ENCODE measurements at regions not wholly inside any gene's neighbourhood (a gene's known extent, or its start where the extent isn't known, plus 50 kb on each side); places are given as distances from the start of the nearest gene placed in this dataset.
"Not testable (repeated sequence)": the region's sequence is repeated elsewhere in the genome, so short reads cannot be mapped to it uniquely, and the experiment has no call there.

- DNase-seq (ENCODE audit: low read depth in 1 of 2, low spot score in 1 of 2), result not testable (repeated sequence)
Observed at GRCh38 chr16:16613212-16613611, 234.3 kb downstream of the NPIPA7 start.

- not testable (repeated sequence) for DNase-seq (ENCODE audit: low read depth in 1 of 2, low spot score in 1 of 2)
Observed at GRCh38 chr16:16614484-16614883, 235.5 kb downstream of the NPIPA7 start.

GRCh38 chr16:16618963-16619465 lies 240.1 kb downstream of the NPIPA7 start:
- not testable (repeated sequence) for DNase-seq (ENCODE audit: low read depth in 1 of 2, low spot score in 1 of 2)

GRCh38 chr16:16624367-16624766 lies 245.4 kb downstream of the NPIPA7 start:
- not testable (repeated sequence) for DNase-seq (ENCODE audit: low read depth in 1 of 2, low spot score in 1 of 2)

GRCh38 chr16:16625140-16625539 lies 246.2 kb downstream of the NPIPA7 start:
- not testable (repeated sequence) for DNase-seq (ENCODE audit: low read depth in 1 of 2, low spot score in 1 of 2)

- not testable (repeated sequence) for DNase-seq (ENCODE audit: low read depth in 1 of 2, low spot score in 1 of 2)
Observed at GRCh38 chr16:16627865-16628264, 248.9 kb downstream of the NPIPA7 start.

GRCh38 chr16:16638231-16638630 lies 259.3 kb downstream of the NPIPA7 start:
- DNase-seq (ENCODE audit: low read depth in 1 of 2, low spot score in 1 of 2), result not testable (repeated sequence)

- not testable (repeated sequence) for DNase-seq (ENCODE audit: low read depth in 1 of 2, low spot score in 1 of 2)
Observed at GRCh38 chr16:16638714-16639113, 259.8 kb downstream of the NPIPA7 start.

- not testable (repeated sequence) for DNase-seq (ENCODE audit: low read depth in 1 of 2, low spot score in 1 of 2)
Observed at GRCh38 chr16:16643828-16644227, 264.9 kb downstream of the NPIPA7 start.

GRCh38 chr16:16648002-16648401 lies 269.1 kb downstream of the NPIPA7 start:
- not testable (repeated sequence) for DNase-seq (ENCODE audit: low read depth in 1 of 2, low spot score in 1 of 2)

- DNase-seq (ENCODE audit: low read depth in 1 of 2, low spot score in 1 of 2), result not testable (repeated sequence)
Observed at GRCh38 chr16:16672180-16672812, 293.4 kb downstream of the NPIPA7 start.

GRCh38 chr16:16674820-16675219 lies 295.9 kb downstream of the NPIPA7 start:
- DNase-seq (ENCODE audit: low read depth in 1 of 2, low spot score in 1 of 2), result not testable (repeated sequence)

GRCh38 chr16:16721849-16722248 lies 342.9 kb downstream of the NPIPA7 start:
- DNase-seq (ENCODE audit: low read depth in 1 of 2, low spot score in 1 of 2), result not testable (repeated sequence)

GRCh38 chr16:16722666-16723065 lies 343.7 kb downstream of the NPIPA7 start:
- DNase-seq (ENCODE audit: low read depth in 1 of 2, low spot score in 1 of 2), result not testable (repeated sequence)

GRCh38 chr16:16723819-16724519 lies 345.0 kb downstream of the NPIPA7 start:
- DNase-seq (ENCODE audit: low read depth in 1 of 2, low spot score in 1 of 2), result not testable (repeated sequence)

- DNase-seq (ENCODE audit: low read depth in 1 of 2, low spot score in 1 of 2), result not testable (repeated sequence)
Observed at GRCh38 chr16:16727048-16727447, 348.1 kb downstream of the NPIPA7 start.

GRCh38 chr16:16742573-16742972 lies 363.6 kb downstream of the NPIPA7 start:
- DNase-seq (ENCODE audit: low read depth in 1 of 2, low spot score in 1 of 2), result not testable (repeated sequence)

- DNase-seq (ENCODE audit: low read depth in 1 of 2, low spot score in 1 of 2), result not testable (repeated sequence)
Observed at GRCh38 chr16:16754992-16755667, 376.2 kb downstream of the NPIPA7 start.

- DNase-seq (ENCODE audit: low read depth in 1 of 2, low spot score in 1 of 2), result no peak
Observed at GRCh38 chr16:16763449-16763848, 384.5 kb downstream of the NPIPA7 start.

- not testable (repeated sequence) for DNase-seq (ENCODE audit: low read depth in 1 of 2, low spot score in 1 of 2)
Observed at GRCh38 chr16:16770717-16771116, 391.8 kb downstream of the NPIPA7 start.

- DNase-seq (ENCODE audit: low read depth in 1 of 2, low spot score in 1 of 2), result no peak
Observed at GRCh38 chr16:16774389-16774788, 395.4 kb downstream of the NPIPA7 start.

- DNase-seq (ENCODE audit: low read depth in 1 of 2, low spot score in 1 of 2), result no peak
Observed at GRCh38 chr16:16778332-16778731, 399.4 kb downstream of the NPIPA7 start.

All from activated T-helper 1 cell treated with anti-CD3 and anti-CD28 coated beads, Interleukin-2, amount 50 U/mL, for 16 hours (primary cell).